Thyroid gland (tissue), 4 donors: ENCODE measurements at regions not wholly inside any gene's neighbourhood (a gene's known extent, or its start where the extent isn't known, plus 50 kb on each side); places are given as distances from the start of the nearest gene placed in this dataset.

Experiments used
- DNase-seq, 2 donors: peaks; one replicate each; pipeline ENCODE4 v3.0.0-alpha.2; 2019
- H3K27ac ChIP-seq, 3 donors: fragments of 200-600 bp; sonication (generic); 1 replicate in 2 of 3; 2 replicates in 1 of 3; pipeline ENCODE4 v1.5.1; 2016 to 2019; ENCODE audit warnings: mild to moderate bottlenecking in 1 of 3, moderate library complexity in 1 of 3
- H3K27me3 ChIP-seq: fragments of 200-600 bp; sonication (generic); one replicate; pipeline ENCODE4 v1.5.1; 2019
- H3K36me3 ChIP-seq, 2 donors: fragments of 200-600 bp; sonication (generic); one replicate each; pipeline ENCODE4 v1.5.1; 2016 to 2019
- H3K4me1 ChIP-seq, 2 donors: fragments of 200-600 bp; sonication (generic); one replicate each; pipeline ENCODE4 v1.5.1; 2017 to 2019
- H3K4me3 ChIP-seq, 3 donors: fragments of 200-600 bp; sonication (generic); replicated peaks in 1 of 3; 1 replicate in 2 of 3; 2 replicates in 1 of 3; pipeline ENCODE4 v1.5.1; 2016; ENCODE audit warnings: mild to moderate bottlenecking in 1 of 3
- H3K9me3 ChIP-seq: fragments of 200-600 bp; sonication (generic); one replicate; pipeline ENCODE4 v1.5.1; 2017
- CTCF ChIP-seq, 6 experiments: fragments of 200-600 bp in 3 of 6; fragments of 450-650 bp in 3 of 6; sonication (generic) in 3 of 6; IDR thresholded peaks; one replicate each; pipeline ENCODE4 v1.5.1; 2016 to 2019; ENCODE audit warnings: antibody characterized with exemption in 6 of 6, mild to moderate bottlenecking in 2 of 6, inconsistent platforms in 1 of 6, moderate library complexity in 1 of 6
- POLR2A ChIP-seq, 2 donors: fragments of 450-650 bp; IDR thresholded peaks; one replicate each; pipeline ENCODE4 v1.6.1; 2017; ENCODE audit warnings: antibody characterized with exemption in 2 of 2, mild to moderate bottlenecking in 2 of 2, moderate library complexity in 1 of 2
- WGBS, 2 donors: methylation state at CpG; one replicate each; pipeline ENCODE4 v1.1.5; 2017; 5-methylcytosine and 5-hydroxymethylcytosine counted together
- intact Hi-C: fragments of 100-400 bp; cut with DNase I; formaldehyde crosslinking; loops from one replicate; pipeline ENCODE4 v1.15.1; 2023

- intact Hi-C loops = no loop called here
- Histone ChIP-seq H3K27me3 (no peaks in the 10 kb centered on the region), H3K4me3 (no peak overlapping the region), H3K9me3 (no peaks in the 10 kb centered on the region), H3K27ac (no peak overlapping the region), H3K36me3 (no peaks in the 10 kb centered on the region), H3K4me1 (peaks cover 0 to 7% of the 10 kb centered on the region in 2 donors)
- DNase-seq = peak in 1 of 2 donors; percentile 2
- 70 to 81% methylated on average over 5 of the region's 5 CpGs for WGBS, 2 donors
- TF ChIP-seq POLR2A (IDR thresholded peaks at IDR 0.05) = no peak
- no peak for TF ChIP-seq CTCF (IDR thresholded peaks at IDR 0.05)
Measured at GRCh38 chr6:141326426-141326825, 806.3 kb upstream of the GJE1 start.

GRCh38 chr6:141321493-141322347, 811.0 kb upstream of the GJE1 start:
- no peak overlapping the region for H3K4me3 ChIP-seq
- peak in 1 of 2 donors; percentile 5 for DNase-seq
- H3K9me3 ChIP-seq = no peaks in the 10 kb centered on the region
- H3K4me1 ChIP-seq = peaks cover 0 to 8% of the 10 kb centered on the region in 2 donors
- WGBS, 2 donors = 40 to 44% methylated on average over 5 of the region's 5 CpGs
- no peak overlapping the region for H3K27ac ChIP-seq
- H3K36me3 ChIP-seq = no peaks in the 10 kb centered on the region
- intact Hi-C loops = no loop called here
- TF ChIP-seq CTCF (IDR thresholded peaks at IDR 0.05) (no peak), POLR2A (IDR thresholded peaks at IDR 0.05) (no peak)
- H3K27me3 ChIP-seq = no peaks in the 10 kb centered on the region

DNA sequence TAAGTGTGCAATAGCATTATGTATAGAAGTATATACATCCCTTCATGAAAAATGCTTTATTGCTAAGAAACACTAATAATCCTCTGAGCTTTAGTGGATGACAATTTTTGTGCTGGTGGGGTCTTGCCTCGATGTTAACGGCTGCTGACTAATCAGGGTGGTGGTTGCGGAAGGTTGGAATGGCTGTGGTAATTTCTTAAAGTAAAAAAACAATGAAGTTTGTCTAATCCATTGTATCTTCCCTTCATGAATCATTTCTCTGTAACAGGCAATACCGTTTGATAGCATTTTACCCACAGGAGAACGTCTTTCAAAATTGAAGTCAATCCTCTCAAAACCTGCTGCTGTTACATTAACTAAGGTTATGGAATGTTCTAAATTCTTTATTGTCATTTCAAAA, 816.5 kb upstream of the GJE1 start:
- H3K9me3 ChIP-seq = no peaks in the 10 kb centered on the region
- no peak for TF ChIP-seq POLR2A (IDR thresholded peaks at IDR 0.05)
- TF ChIP-seq CTCF (IDR thresholded peaks at IDR 0.05) = no peak
- no peaks in the 10 kb centered on the region for H3K4me1 ChIP-seq
- H3K36me3 ChIP-seq = no peaks in the 10 kb centered on the region
- no peak overlapping the region for H3K27ac ChIP-seq
- DNase-seq = no peak
- H3K4me3 ChIP-seq = no peak overlapping the region
- 94 to 97% methylated on average over 5 of the region's 5 CpGs for WGBS, 2 donors
- intact Hi-C loops = no loop called here
- no peaks in the 10 kb centered on the region for H3K27me3 ChIP-seq

DNA sequence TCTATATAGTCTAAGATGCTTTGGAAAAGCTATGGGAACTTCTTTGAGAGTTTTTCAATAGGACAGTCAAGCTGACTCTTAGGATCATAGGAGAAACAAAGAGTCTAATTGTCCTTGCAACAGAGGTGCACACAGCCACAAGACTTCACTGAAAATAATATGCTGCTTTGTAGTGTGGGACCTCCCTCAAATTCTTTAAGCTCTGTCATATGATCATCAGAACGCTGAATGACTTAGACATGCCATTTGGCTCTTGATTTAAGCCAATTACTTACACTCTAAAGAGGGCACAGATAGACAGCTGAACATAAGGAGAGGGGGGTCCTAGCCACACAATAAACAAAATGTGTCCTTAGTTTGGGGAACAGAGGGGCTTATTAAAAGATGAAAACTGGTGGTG, 818.7 kb upstream of the GJE1 start:
- Histone ChIP-seq H3K4me3 (no peak overlapping the region), H3K27me3 (no peaks in the 10 kb centered on the region), H3K27ac (no peak overlapping the region), H3K36me3 (no peaks in the 10 kb centered on the region), H3K4me1 (no peaks in the 10 kb centered on the region), H3K9me3 (no peaks in the 10 kb centered on the region)
- TF ChIP-seq CTCF (IDR thresholded peaks at IDR 0.05) (no peak), POLR2A (IDR thresholded peaks at IDR 0.05) (no peak)
- 45 to 46% methylated on average over 1 of the region's 1 CpG for WGBS, 2 donors
- intact Hi-C loops = no loop called here
- DNase-seq = no peak

DNA sequence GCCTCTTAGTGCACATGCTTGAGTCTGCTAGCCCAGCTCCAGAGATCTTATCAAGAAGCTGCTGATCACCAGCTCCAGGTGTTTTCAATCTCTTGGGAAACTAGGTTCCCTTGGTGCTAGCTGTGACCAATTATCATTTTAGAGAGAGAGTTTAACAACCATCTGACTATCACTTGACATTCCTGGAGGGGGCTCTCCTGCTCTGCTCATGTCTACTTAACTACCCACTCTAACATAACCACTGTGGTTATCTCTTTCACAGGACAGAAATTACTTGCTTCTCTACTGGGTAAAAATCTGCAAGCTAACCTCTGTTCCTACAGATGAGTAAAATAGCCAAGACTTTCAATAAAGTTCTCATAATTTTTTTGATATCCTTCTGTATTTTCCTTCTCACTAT, 823.4 kb upstream of the GJE1 start:
- Histone ChIP-seq H3K4me3 (no peak overlapping the region), H3K27me3 (no peaks in the 10 kb centered on the region), H3K4me1 (no peaks in the 10 kb centered on the region), H3K9me3 (no peaks in the 10 kb centered on the region), H3K36me3 (no peaks in the 10 kb centered on the region), H3K27ac (no peak overlapping the region)
- no peak for DNase-seq
- TF ChIP-seq POLR2A (IDR thresholded peaks at IDR 0.05) = no peak
- no peak for TF ChIP-seq CTCF (IDR thresholded peaks at IDR 0.05)
- intact Hi-C loops = no loop called here
